HG03571 (cell line): ENCODE measurements at regions not wholly inside any gene's neighbourhood (a gene's known extent, or its start where the extent isn't known, plus 50 kb on each side); places are given as distances from the start of the nearest gene placed in this dataset.
"Not testable (repeated sequence)": the region's sequence is repeated elsewhere in the genome, so short reads cannot be mapped to it uniquely, and the experiment has no call there.

Experiments
- ATAC-seq: cut with Tn5 transposase; IDR thresholded peaks from one replicate; pipeline ENCODE4 v1.9.1; 2021; ENCODE audit not compliant: unreplicated experiment

DNA sequence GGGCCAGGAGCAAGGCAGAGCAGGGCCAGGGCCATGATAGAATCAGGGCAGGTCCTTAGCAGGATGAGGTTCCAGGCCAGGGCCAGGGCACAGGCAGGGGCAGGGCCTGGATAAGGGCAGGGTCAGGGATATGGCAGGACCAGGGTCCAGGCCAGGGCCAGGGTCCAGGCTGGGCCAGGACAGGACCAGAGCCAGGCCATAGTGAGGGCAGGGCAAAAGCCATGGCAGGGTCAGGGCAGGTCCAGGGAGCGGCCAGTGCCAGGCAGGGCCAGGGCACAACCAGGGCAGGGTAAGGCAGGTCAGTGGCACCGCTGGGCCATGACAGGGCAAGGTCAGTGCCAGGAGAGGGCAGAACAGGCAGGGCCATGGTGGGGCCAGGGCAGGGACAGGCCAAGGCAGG lies 152.2 kb downstream of the LIPI start:
- no peak for ATAC-seq

DNA sequence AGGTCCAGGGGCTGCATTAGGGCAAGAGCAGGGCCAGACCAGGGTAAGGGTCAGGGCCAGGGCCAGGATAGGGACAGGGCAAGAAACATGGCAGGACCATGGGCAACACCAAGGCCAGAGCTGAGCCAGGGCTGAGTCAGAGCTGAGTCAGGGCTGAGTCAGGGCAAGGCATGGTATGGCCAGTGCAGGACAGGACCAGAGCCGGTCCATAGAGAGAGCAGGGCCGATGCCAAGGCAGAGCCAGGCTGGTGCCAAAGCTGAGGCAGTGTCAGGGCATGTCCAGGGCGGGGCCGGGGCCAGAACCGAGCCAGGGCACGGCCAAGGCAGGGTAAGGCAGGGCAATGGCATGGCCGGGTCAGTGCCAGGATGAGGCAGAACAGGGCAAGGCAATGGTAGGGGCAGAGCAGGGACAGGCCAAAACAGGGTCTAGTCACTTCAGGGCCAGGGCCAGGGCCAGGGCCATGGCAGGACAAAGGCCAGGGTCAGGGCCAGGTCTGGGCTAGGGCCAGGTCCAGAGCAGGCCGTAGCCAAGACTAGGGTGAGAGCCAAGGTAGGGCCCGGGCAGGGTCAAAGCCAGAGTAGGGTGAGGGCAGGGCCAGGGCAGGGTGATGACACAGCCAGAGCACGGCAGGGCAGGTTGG lies 152.8 kb downstream of the LIPI start:
- ATAC-seq = not testable (repeated sequence)

GRCh38 chr21:14057313-14057712 lies 153.4 kb downstream of the LIPI start:
- no peak for ATAC-seq

GRCh38 chr21:14056771-14057191 lies 154.0 kb downstream of the LIPI start:
- ATAC-seq = no peak

- not testable (repeated sequence) for ATAC-seq
These were observed 154.8 kb downstream of the LIPI start for GRCh38 chr21:14055746-14056515.

- no peak for ATAC-seq
These were observed 156.1 kb downstream of the LIPI start for GRCh38 chr21:14054682-14055081.

- no peak for ATAC-seq
These were observed 160.6 kb downstream of the LIPI start for GRCh38 chr21:14050121-14050520.

DNA sequence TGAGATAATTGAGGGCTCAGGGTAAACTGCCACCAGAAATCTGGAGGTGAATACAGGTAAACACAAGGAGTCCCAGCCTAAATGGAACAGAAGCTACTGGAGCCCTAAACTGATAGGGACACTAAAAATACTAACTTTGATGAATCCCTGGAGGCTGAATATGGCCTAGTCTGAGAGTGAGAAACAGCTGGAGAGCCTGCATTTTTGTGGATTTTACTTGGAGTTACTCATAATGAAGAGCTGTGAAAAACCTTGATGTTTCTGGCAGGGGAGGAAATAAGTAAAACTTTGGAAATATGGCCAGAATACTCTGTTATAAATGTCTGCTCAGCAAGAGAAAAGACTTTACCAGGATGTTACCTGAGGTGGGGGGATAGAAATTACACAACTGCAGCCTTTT lies 164.4 kb downstream of the LIPI start:
- no peak for ATAC-seq

GRCh38 chr21:14040386-14040785 lies 170.4 kb downstream of the LIPI start:
- ATAC-seq = no peak

- not testable (repeated sequence) for ATAC-seq
These were observed 182.1 kb downstream of the LIPI start for GRCh38 chr21:14028619-14029018.

- ATAC-seq = peak; percentile 99
These were observed 183.4 kb downstream of the LIPI start for GRCh38 chr21:14027235-14027869.

DNA sequence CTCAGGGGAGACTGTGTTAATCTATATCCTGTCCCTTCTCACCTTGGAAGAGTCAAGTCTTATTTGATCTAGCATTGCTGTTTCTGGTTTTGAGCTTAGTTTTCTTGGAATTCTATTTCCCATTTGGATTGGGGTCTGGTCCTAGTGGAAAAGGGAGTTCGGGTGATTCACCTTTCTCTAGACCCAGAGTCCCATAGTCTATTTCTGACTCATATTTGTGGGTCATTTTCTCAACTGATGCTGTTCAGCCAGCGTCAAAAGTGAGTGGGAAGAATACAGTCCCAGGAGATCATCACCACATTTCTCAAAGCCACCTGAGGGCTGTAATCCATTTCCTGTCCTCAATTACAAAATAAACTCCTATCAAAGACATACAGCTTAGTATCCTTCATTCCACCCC lies 190.6 kb downstream of the LIPI start:
- not testable (repeated sequence) for ATAC-seq

GRCh38 chr21:14015841-14016240 lies 194.9 kb downstream of the LIPI start:
- ATAC-seq = not testable (repeated sequence)

DNA sequence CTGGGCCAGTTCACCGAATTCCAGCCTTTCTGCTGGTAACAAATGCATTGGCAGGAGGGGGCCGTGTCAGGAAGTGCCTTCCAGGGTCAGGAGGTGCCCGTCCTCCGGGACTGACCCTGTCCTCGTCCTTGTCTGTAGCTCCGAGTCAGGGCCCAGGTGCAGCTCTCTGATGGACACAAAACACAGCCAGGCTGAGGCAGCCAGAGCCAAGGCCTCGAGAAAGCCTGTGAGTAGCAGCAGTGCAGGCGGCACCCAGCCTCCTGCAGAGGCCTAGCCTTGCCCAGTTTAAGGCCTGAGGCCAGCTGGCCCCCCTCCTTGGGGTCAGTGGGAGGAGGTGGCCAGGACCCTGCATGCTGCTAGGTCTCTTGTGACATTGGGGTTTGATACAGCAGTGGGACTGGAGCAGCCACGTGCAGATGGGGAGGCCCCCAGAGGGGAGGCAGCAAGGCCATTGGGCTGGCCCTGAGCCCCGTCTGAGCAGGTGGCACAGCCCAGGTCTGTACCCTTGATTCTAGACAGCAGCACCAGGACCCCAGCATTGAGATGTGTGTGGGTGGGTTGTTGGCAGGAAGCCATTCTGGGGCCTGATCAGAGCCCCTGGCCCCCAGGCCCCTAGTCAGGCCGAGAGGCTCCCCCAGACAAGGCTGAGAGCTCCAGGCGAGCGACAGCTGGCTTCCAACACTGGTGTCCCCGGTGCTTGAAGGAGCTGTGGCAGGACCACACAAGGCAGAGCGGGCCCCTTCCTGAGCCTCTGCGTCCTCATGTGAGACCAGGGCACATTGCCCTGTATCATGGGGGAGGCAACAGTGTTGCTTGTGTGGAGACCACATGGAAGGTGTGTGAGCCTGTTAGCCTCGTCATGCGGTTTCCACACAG lies 196.9 kb downstream of the LIPI start:
- not testable (repeated sequence) for ATAC-seq

DNA sequence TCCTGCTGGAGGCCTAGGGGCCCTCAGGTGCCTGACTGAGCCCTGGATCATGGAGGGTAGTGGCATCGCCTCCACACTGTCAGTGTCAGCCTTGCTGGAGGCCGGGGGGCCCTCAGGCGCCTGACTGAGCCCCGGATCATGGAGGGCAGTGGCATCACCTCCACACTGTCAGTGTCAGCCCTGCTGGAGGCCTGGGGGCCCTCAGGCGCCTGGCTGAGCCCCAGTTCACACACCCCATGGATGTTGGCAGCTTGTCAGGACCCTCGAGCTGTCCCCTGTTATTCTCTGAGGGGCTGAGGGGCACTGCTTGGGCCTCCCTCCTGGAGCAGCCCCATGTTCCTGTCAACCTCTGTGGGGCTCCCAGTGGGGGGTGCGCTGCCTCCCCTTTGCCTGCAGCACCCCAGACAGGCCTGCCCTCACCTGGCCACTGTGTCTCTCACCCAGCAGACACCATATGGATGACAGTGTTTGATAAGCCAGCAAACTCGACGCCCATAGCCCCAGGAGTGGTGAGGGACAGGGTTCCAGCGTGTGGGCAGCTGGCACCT lies 197.6 kb downstream of the LIPI start:
- no peak for ATAC-seq

GRCh38 chr21:14012409-14012808 lies 198.3 kb downstream of the LIPI start:
- ATAC-seq = no peak

DNA sequence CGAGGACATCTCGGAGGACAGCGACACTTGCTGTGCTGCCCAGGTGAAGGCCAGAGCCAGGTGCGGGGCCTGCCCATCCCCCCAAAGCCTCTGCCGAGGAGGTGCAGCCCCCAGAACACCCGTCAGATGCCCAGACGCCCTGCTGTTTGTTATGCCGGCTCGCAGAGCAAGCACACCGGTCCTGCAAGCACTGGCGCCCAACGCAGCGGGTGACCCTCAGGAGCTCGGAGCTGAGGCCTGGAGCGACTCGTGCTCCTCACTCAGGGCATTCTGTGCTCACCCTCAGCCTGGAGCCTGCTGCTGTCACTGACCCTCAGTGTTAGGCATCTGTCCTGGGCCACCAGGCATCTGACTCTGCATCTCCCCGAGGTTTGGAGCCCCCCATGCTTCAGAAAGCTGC lies 199.0 kb downstream of the LIPI start:
- not testable (repeated sequence) for ATAC-seq

GRCh38 chr21:14011149-14011548 lies 199.6 kb downstream of the LIPI start:
- ATAC-seq = not testable (repeated sequence)

DNA sequence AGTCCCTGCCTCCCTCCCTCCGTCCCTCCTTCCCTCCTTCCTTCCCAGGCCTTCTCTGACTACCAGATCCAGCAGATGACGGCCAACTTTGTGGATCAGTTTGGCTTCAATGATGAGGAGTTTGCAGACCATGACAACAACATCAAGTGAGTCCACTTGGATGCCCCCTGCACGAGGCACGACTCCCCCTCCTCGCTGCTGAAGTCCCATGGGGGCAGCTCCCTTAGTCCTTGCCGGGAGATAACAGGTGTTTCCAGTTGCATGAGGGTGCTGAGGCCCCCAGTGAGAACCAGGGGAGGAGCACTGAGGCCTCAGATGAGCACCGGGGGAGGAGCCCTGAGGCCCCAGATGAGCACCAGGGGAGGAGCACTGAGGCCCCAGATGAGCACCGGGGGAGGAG lies 200.0 kb downstream of the LIPI start:
- ATAC-seq = no peak

DNA sequence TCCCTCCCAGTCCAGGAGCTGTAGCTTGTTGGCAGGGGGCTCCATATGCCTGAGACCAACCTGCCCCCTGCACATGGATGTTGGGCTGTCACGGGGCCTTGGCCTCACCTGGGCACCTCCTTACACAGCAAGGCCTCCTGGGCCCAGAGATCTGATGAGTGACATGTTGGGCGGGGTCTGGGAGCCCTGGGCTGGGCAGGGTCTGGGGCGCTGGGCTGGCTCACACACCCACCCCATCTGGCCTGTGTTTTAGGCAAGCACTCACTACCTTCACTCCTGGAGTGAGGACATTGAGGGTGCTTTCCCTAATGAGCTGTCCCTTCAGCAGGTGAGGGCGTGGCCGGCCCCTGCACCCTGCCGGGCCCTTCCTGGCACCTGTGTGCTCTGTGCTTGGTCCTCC lies 200.8 kb downstream of the LIPI start:
- ATAC-seq = not testable (repeated sequence)
